Chondrocyte (in vitro differentiated cells): ENCODE measurements at regions not wholly inside any gene's neighbourhood (a gene's known extent, or its start where the extent isn't known, plus 50 kb on each side); places are given as distances from the start of the nearest gene placed in this dataset.
"Not testable (repeated sequence)": the region's sequence is repeated elsewhere in the genome, so short reads cannot be mapped to it uniquely, and the experiment has no call there.

Experiments used
- DNase-seq: peaks from one replicate; pipeline ENCODE4 v3.0.0; 2021; ENCODE audit warnings: mixed read lengths, low spot score
- H3K27ac Mint-ChIP-seq: one replicate; pipeline ENCODE4 v1.8.0; 2021; ENCODE audit warnings: mild to moderate bottlenecking, moderate library complexity, mixed read lengths; ENCODE audit not compliant: unreplicated experiment
- H3K27me3 Mint-ChIP-seq: 2 replicates; pipeline ENCODE4 v1.8.0; 2021; ENCODE audit warnings: low read depth, mixed read lengths
- H3K36me3 Mint-ChIP-seq: 2 replicates; pipeline ENCODE4 v1.8.0; 2021; ENCODE audit warnings: low read depth, mixed read lengths
- H3K4me1 Mint-ChIP-seq: 2 replicates; pipeline ENCODE4 v1.8.0; 2021; ENCODE audit warnings: low read depth, mild to moderate bottlenecking, mixed read lengths
- H3K4me3 Mint-ChIP-seq: one replicate; pipeline ENCODE4 v1.8.0; 2021; ENCODE audit warnings: mild to moderate bottlenecking, moderate library complexity, mixed read lengths; ENCODE audit not compliant: unreplicated experiment
- H3K9me3 Mint-ChIP-seq: 2 replicates; pipeline ENCODE4 v1.8.0; 2021; ENCODE audit warnings: low read depth, mixed read lengths
- TF ChIP-seq, protein P1 (sequence below): fragments of 200-600 bp; sonication (generic); IDR thresholded peaks from 2 replicates; pipeline ENCODE4 v1.5.0; 2021; ENCODE audit warnings: antibody characterized with exemption, mild to moderate bottlenecking, moderate library complexity

DNA sequence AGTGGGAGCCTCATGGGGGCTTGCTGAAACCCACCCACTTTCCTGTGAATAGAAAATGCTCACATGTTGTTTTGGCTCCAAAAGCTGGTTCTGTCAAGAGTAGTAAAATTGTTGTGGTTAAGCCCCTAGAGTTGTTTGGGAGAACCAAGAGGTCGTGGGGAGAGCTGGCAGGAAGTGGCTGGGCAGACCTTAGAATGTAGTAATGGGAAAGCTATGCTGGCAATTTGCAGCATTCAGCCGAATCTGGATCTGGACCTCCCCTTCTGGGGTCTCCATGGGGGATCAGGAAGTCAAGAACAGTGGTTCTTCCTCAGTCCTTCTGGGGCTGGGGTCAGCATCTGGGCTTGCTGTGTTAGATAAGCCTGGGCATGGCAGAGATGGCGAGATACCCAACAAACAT, 150.6 kb upstream of the TBX3 start:
- Mint-ChIP-seq H3K27ac (no peak overlapping the region), H3K9me3 (peaks cover 4% of the 10 kb centered on the region), H3K36me3 (no peaks in the 10 kb centered on the region), H3K4me1 (peaks cover 7% of the 10 kb centered on the region), H3K27me3 (no peaks in the 10 kb centered on the region), H3K4me3 (no peak overlapping the region)
- no peak for DNase-seq
- TF ChIP-seq, protein P1, sequence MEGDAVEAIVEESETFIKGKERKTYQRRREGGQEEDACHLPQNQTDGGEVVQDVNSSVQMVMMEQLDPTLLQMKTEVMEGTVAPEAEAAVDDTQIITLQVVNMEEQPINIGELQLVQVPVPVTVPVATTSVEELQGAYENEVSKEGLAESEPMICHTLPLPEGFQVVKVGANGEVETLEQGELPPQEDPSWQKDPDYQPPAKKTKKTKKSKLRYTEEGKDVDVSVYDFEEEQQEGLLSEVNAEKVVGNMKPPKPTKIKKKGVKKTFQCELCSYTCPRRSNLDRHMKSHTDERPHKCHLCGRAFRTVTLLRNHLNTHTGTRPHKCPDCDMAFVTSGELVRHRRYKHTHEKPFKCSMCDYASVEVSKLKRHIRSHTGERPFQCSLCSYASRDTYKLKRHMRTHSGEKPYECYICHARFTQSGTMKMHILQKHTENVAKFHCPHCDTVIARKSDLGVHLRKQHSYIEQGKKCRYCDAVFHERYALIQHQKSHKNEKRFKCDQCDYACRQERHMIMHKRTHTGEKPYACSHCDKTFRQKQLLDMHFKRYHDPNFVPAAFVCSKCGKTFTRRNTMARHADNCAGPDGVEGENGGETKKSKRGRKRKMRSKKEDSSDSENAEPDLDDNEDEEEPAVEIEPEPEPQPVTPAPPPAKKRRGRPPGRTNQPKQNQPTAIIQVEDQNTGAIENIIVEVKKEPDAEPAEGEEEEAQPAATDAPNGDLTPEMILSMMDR: no peak

DNA sequence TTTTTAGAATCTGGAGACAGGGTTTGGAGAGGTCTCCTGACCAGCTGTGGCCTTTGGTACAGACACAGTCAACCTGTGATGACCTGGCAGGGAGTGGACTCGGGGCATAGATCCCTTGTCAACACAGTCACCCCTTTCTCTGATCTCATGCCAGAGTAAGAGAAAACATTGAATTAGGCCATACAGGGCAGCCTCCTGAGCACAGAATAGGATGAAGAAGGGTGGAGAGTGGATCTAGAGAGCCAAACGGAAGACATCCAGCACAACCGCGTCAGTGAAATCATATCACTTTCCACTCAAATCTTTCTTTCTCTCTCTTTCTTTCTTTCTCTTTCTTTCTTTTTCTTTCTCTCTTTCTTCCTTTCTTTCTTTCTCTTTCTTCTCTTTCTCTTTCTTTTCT, 145.9 kb upstream of the TBX3 start:
- TF ChIP-seq, protein P1: no peak
- H3K36me3 Mint-ChIP-seq: no peaks in the 10 kb centered on the region
- no peak overlapping the region for H3K27ac Mint-ChIP-seq
- H3K4me1 Mint-ChIP-seq: peaks cover 5% of the 10 kb centered on the region
- peaks cover 6% of the 10 kb centered on the region for H3K27me3 Mint-ChIP-seq
- H3K4me3 Mint-ChIP-seq: no peak overlapping the region
- no peak for DNase-seq
- H3K9me3 Mint-ChIP-seq: no peaks in the 10 kb centered on the region

DNA sequence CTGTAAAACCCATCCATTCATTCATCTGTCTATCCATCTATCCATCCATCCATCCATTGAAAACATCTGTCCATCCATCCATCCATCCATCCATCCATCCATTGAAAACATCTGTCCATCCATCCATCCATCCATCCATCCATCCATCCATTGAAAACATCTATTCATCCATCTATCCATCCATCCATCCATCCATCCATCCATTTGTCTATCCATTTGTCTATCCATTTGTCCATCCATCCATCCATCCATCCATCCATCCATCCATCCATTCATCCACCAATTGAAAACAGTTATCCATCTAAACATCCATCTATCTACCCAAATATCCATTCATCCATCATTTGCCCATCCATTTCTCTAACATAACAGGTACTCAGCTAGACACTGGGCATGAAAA, 145.3 kb upstream of the TBX3 start:
- H3K9me3 Mint-ChIP-seq, H3K27ac Mint-ChIP-seq, H3K4me1 Mint-ChIP-seq, H3K4me3 Mint-ChIP-seq, DNase-seq, H3K36me3 Mint-ChIP-seq, H3K27me3 Mint-ChIP-seq: not testable (repeated sequence)

DNA sequence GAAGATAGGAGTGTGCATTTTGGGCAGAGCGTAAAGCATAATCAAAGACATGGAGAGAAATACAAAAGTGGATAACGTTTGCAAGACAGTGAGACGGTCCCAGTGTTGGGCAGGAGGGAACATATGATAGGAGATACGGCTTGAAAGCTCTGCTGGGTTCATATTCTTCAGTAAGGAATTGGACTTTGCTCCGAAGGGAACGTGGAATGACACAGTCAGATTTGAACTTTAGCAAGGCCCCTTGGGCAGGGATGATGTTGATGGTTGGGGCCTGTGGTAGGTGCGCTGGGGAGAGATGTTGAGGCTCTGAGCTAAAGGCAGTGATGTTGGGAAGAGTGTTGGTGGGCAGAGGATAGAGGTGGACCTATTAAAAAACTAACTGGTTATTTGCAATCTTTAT, 143.5 kb upstream of the TBX3 start:
- TF ChIP-seq, protein P1: no peak
- H3K27ac Mint-ChIP-seq: no peak overlapping the region
- no peak for DNase-seq
- H3K4me3 Mint-ChIP-seq: no peak overlapping the region
- H3K9me3 Mint-ChIP-seq: no peaks in the 10 kb centered on the region
- H3K4me1 Mint-ChIP-seq: no peaks in the 10 kb centered on the region
- H3K36me3 Mint-ChIP-seq: no peaks in the 10 kb centered on the region
- H3K27me3 Mint-ChIP-seq: peaks cover 6% of the 10 kb centered on the region

DNA sequence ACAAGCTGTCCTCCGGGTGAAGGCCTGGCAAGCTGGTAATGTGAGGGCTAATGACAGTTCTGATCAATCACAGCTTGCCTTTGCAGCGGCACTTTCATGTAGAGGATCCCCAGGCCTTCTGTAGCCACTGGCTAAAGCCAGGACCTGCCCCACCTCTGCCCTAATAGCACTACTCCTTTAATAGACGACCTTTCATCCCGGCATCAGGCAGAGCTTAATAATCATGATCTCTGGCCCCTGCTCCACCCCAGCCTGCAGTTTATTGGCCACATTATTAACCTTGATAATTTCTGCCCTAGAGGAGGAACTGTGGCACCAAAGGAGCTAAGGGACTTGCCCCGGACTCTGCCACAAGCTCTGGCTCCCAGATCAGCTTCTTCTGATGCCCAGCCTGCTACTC, 142.3 kb upstream of the TBX3 start:
- TF ChIP-seq, protein P1: no peak
- Mint-ChIP-seq H3K27ac (no peak overlapping the region), H3K4me1 (no peaks in the 10 kb centered on the region), H3K36me3 (no peaks in the 10 kb centered on the region), H3K27me3 (peaks cover 6% of the 10 kb centered on the region), H3K4me3 (no peak overlapping the region), H3K9me3 (no peaks in the 10 kb centered on the region)
- DNase-seq: no peak

DNA sequence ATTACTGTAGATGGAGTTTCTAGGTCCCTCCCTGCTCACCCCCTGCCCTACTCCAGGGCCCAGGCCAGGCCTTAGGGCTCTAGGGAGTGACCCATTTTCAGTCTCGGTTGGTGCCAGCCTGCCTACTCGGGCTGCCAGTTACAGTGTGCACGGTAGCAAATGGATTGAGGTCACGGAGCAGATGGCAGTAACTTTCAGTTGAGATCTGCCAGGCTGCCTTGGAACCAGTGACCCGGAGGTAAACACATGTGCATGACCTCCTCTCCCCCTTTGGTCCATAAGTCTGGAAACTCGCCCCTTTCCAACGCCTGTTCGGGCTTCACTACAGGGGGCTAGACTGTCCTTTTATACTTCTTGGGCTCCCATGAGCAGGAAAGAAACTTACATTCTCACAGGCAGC, 139.7 kb upstream of the TBX3 start:
- H3K4me3 Mint-ChIP-seq: no peak overlapping the region
- H3K4me1 Mint-ChIP-seq: no peaks in the 10 kb centered on the region
- peaks cover 6% of the 10 kb centered on the region for H3K27me3 Mint-ChIP-seq
- H3K9me3 Mint-ChIP-seq: no peaks in the 10 kb centered on the region
- no peak overlapping the region for H3K27ac Mint-ChIP-seq
- no peak for DNase-seq
- TF ChIP-seq, protein P1: no peak
- no peaks in the 10 kb centered on the region for H3K36me3 Mint-ChIP-seq
